NCI-H146 (cell line): ENCODE measurements at regions not wholly inside any gene's neighbourhood (a gene's known extent, or its start where the extent isn't known, plus 50 kb on each side); places are given as distances from the start of the nearest gene placed in this dataset.

Experiments used
- DNase-seq: peaks from one replicate; lab custom pipeline; 2025; lab: John Stamatoyannopoulos, UW

- no peak for DNase-seq
Measured at GRCh38 chr22:49604732-49605302, 222.9 kb downstream of the BRD1 start.

GRCh38 chr22:49603016-49603415 is 224.7 kb downstream of the BRD1 start:
- DNase-seq = no peak

DNA sequence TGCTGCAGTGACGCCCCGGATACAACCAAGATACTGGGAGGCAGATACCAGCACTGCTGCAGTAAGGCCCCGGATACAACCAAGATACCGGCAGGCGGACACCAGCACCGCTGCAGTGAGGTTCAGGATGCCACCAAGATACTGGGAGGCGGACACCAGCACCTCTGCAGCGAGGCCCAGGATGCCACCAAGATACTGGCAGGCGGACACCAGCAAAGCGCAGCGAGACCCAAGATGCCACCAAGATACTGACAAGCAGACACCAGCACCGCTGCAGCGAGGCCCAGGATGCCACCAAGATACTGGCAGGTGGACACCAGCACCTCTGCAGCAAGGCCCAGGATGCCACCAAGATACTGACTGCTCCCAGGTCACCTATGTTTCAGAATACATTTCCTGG is 225.2 kb downstream of the BRD1 start:
- DNase-seq = no peak

DNA sequence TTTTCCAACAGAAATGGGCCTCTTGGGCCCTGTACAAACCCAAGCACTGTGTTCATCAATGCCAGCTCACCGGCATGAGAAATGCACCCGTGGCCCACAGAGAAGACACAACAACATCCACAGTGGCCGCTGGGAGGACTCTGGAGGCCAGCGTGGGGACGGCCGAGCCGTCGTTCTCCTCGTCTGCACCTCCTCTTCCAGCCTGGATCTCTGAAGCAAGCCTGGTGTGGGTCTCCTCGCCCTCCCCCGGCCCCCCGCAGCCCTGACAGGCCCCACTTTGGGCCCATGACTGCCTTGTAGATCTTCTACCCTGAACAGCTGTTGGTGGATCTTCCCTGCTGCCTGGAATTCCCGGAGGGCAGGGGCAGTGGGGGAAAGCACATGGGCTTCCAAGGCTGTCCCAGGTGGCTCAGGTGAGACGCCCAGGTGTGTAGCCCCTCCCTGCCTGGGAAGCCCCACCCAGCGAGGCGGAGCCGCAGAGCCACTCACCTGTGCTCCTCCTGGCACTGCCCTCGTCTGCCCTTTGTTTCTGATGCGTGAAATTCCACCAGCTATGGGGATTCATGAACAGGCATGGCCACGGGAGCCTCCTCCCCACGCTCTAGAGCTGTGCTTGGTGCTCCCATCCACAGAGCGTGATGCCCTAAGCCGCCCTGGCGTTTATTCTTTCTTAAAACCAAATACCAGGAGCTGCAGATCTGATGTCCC is 225.9 kb downstream of the BRD1 start:
- DNase-seq = no peak

GRCh38 chr22:49600891-49601431 is 226.7 kb downstream of the BRD1 start:
- DNase-seq = no peak

GRCh38 chr22:49600468-49600867 is 227.2 kb downstream of the BRD1 start:
- no peak for DNase-seq

GRCh38 chr22:49599691-49600455 is 227.8 kb downstream of the BRD1 start:
- DNase-seq = no peak

GRCh38 chr22:49599039-49599438 is 228.6 kb downstream of the BRD1 start:
- no peak for DNase-seq

GRCh38 chr22:49598338-49598737 is 229.3 kb downstream of the BRD1 start:
- DNase-seq = no peak

DNA sequence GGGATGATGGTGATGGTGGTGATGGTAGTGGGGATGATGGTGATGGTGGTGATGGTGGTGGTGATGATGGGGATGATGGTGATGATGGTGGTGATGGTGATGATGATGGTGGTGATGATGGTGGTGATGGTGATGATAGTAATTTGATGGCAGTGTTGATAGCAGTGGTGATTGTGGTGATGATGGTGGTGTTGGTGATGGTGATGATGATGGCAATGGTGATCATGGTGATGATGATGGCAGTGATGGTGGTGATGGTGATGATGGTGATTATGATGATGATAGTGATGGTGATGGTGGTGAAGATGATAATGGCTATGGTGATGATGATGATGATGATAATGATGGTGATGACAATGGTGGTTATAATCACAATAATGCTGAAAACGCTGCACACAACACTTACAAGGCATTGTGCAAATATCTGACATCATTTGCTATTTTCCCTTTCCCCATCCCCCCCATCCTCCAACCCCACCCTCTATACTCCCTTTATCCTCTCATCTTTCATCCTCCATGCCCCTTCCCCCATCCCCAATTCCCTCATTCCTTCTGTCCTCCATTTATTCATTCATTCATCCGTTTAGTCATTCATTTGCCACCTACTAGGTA is 230.1 kb downstream of the BRD1 start:
- DNase-seq = no peak

DNA sequence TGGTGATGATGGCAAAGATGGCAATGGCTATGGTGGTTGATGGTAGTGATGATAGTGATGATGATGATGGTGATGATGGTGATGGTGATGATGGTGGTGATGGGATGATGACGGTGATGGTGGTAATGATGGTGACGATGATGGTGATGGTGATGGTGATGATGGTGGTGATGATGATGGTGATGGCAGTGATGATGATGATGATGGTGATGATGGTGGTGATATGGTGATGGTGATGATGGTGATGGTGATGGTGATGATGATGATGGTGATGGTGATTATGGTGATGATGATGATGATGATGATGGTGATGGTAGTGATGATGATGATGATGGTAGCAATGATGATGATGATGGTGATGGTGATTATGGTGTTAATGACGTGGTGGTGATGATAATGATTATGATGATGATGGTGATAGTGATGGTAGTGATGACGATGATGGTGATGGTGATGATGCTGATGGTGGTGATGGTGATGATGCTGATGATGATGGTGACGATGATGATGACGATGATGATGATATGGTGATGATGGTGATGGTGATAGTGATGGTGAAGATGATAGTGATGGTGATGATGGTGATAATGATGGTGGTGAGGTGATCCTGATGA is 232.1 kb downstream of the BRD1 start:
- no peak for DNase-seq

DNA sequence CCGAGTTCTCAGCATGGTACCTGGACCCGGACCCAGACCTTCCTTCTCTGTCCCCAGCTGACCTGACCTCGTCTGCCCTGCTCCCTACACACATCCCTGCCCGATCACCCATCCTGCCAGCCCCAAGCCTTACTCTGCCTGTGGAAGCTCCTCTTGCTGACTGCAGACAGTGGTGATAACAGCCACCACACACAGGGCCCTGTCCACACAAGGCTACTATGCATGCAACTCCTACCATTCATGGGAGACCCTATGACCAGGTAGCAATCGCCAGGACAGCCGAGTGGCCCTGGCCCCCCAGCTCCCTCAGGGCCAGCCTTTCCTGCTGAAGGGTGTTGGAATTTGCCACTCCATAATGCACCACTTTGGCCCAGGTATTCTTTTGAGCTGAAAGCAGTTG is 233.6 kb downstream of the BRD1 start:
- no peak for DNase-seq

DNA sequence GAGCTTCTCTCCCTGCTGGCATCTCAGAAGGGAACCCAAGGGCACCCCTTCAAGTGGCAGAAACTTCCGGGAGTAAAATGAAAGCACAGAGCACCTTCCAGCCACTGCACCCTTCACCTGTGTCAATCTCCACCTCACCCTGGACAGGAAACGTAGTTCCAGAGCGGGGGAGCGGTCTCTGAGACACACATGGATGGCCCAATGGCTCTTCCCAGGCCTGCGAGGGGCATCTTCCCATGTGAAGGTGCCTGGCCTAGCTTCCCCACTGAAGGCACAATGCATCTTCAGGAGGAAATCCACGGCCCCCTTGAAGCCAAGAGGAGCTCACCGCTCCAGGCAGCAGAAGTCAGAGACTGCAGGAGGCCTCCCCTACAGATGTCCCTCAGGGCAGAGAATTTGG is 234.2 kb downstream of the BRD1 start:
- DNase-seq = no peak

GRCh38 chr22:49592780-49593501 is 234.7 kb downstream of the BRD1 start:
- DNase-seq = no peak

- no peak for DNase-seq
Measured at GRCh38 chr22:49590851-49591445, 236.7 kb downstream of the BRD1 start.

DNA sequence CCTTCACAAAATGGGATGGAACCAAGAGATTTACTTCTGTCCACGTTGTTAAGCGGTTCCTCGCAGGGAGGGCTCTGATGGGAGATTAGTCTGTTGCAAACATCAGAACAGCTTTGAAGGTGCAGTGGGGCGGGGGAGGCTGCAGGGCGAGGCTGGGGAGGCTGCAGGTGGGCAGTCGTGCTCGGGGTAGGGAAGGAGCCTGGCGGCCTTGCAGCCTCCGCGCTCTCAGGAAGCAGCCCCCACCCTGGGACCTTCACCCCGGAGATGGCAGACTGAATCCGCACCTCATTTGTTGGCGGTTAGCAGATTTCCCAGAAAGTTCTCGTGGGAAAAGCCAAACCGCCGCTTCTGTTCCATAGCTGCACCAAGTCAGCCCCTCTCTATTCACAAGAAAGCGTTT is 237.3 kb downstream of the BRD1 start:
- DNase-seq = no peak

- DNase-seq = no peak
Measured at GRCh38 chr22:49589811-49590210, 237.9 kb downstream of the BRD1 start.

GRCh38 chr22:49589301-49589700 is 238.4 kb downstream of the BRD1 start:
- no peak for DNase-seq

GRCh38 chr22:49588739-49589138 is 238.9 kb downstream of the BRD1 start:
- no peak for DNase-seq

GRCh38 chr22:49587987-49588386 is 239.7 kb downstream of the BRD1 start:
- no peak for DNase-seq

DNA sequence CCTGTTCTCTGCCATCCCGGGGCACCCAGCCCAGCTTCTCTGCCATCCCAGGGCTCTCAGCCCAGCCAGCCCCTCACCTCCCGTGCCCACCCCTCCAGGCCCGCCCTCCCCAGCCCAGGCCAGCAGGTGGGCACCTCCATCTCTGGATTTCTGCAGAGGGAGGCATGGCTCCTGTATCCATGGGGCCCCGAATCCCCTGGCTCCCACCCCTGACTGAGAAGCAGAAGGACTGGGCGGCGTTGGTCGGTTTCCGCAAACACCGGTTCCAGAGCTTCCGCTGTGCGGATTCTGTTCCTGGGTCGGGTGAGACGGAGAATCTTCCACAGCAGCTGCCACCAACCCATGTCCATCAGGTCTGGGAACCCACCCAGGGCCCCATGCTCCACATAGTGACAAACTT is 240.3 kb downstream of the BRD1 start:
- no peak for DNase-seq
